Psoas muscle (tissue), 7 donors: ENCODE measurements at regions not wholly inside any gene's neighbourhood (a gene's known extent, or its start where the extent isn't known, plus 50 kb on each side); places are given as distances from the start of the nearest gene placed in this dataset.
"Not testable (repeated sequence)": the region's sequence is repeated elsewhere in the genome, so short reads cannot be mapped to it uniquely, and the experiment has no call there.

Experiments
- ATAC-seq, 4 donors: fragments of 200-7000 bp; cut with Tn5 transposase; one replicate each; pipeline ENCODE4 v1.9.1; 2020; ENCODE audit warnings: moderate library complexity in 3 of 4, mild to moderate bottlenecking in 2 of 4
- DNase-seq, 2 donors: peaks; one replicate each; pipeline ENCODE4 v3.0.0-alpha.2; 2020
- H3K27ac ChIP-seq: fragments of 200-600 bp; one replicate; pipeline ENCODE4 v1.8.0; 2022
- H3K27me3 ChIP-seq, 3 donors: fragments of 200-600 bp in 1 of 3; one replicate each; pipeline versions ENCODE4 v1.6.1 to v1.8.0; 2013 to 2022; ENCODE audit warnings: low read length in 2 of 3, mild to moderate bottlenecking in 2 of 3, moderate library complexity in 1 of 3; ENCODE audit not compliant: insufficient read depth in 3 of 3
- H3K36me3 ChIP-seq, 2 donors: fragments of 200-600 bp in 1 of 2; one replicate each; pipeline versions ENCODE4 v1.6.1 to v1.8.0; 2013 to 2022; ENCODE audit warnings: low read depth in 1 of 2, mild to moderate bottlenecking in 1 of 2, moderate library complexity in 1 of 2; ENCODE audit not compliant: insufficient read depth in 1 of 2
- H3K4me1 ChIP-seq: fragments of 200-600 bp; one replicate; pipeline ENCODE4 v1.8.0; 2022
- H3K4me3 ChIP-seq: fragments of 200-600 bp; one replicate; pipeline ENCODE4 v1.8.0; 2022; ENCODE audit warnings: mild to moderate bottlenecking
- H3K9me3 ChIP-seq: fragments of 200-600 bp; one replicate; pipeline ENCODE4 v1.8.0; 2022
- WGBS, 3 donors: extraction: QIAGEN DNeasy Blood & Tissue Kit; methylation state at CpG; one replicate each; pipeline versions ENCODE4 v1.1.6 to v1.1.7; 2013; 5-methylcytosine and 5-hydroxymethylcytosine counted together
- intact Hi-C, 2 donors: fragments of 100-400 bp; cut with DNase I; formaldehyde crosslinking; loops; one replicate each; pipeline versions ENCODE4 v1.11.0 to v1.14.2; 2022
- TF ChIP-seq, protein P1 (sequence below): fragments of 200-600 bp; IDR thresholded peaks from one replicate; pipeline ENCODE4 v1.8.0; 2022; ENCODE audit warnings: antibody characterized with exemption
- donor health status: healthy with polysubstance abuse.
- donor health status: DM: no; HTN: no; CAD: no; lungs with moderate emphysema.
- donor health status: Bipolar disorder and iron deficiency.
- donor health status: healthy.
- donor health status: DM: yes; HTN: yes; CAD: no.
- donor health status: DM: no; HTN: no; CAD: no.
- donor health status: DM: yes; HTN: yes; CAD: no.

DNA sequence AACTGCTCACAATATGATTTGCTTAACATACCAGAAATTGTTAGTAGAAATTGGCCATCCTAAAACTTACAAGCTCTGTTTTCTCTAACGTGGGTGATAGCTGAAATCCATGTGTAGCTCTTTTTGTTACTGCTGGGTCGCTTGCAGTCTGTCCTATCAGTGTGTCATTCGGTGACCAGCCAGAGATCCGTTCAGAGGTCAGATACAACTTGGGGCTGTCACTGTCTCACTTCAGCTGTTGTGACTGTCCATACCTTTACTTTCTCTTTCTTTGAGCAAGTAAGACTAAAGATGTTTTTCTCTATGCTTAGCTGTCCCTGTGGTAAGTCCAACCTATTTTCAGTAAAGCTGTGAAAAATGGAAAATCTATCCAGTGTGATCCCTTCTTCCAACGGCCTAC lies 282.9 kb upstream of the KCNH7 start:
- TF ChIP-seq, protein P1, sequence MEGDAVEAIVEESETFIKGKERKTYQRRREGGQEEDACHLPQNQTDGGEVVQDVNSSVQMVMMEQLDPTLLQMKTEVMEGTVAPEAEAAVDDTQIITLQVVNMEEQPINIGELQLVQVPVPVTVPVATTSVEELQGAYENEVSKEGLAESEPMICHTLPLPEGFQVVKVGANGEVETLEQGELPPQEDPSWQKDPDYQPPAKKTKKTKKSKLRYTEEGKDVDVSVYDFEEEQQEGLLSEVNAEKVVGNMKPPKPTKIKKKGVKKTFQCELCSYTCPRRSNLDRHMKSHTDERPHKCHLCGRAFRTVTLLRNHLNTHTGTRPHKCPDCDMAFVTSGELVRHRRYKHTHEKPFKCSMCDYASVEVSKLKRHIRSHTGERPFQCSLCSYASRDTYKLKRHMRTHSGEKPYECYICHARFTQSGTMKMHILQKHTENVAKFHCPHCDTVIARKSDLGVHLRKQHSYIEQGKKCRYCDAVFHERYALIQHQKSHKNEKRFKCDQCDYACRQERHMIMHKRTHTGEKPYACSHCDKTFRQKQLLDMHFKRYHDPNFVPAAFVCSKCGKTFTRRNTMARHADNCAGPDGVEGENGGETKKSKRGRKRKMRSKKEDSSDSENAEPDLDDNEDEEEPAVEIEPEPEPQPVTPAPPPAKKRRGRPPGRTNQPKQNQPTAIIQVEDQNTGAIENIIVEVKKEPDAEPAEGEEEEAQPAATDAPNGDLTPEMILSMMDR: no peak
- no peaks in the 10 kb centered on the region for H3K27me3 ChIP-seq
- H3K4me1 ChIP-seq: no peaks in the 10 kb centered on the region
- H3K4me3 ChIP-seq: no peak overlapping the region
- no peaks in the 10 kb centered on the region for H3K36me3 ChIP-seq
- DNase-seq (no peak), ATAC-seq (no peak)
- H3K27ac ChIP-seq: no peak overlapping the region
- WGBS, 3 donors: 50 to 54% (median 54%) methylated on average over 5 of the region's 5 CpGs
- intact Hi-C loops: no loop called here
- H3K9me3 ChIP-seq: no peaks in the 10 kb centered on the region

DNA sequence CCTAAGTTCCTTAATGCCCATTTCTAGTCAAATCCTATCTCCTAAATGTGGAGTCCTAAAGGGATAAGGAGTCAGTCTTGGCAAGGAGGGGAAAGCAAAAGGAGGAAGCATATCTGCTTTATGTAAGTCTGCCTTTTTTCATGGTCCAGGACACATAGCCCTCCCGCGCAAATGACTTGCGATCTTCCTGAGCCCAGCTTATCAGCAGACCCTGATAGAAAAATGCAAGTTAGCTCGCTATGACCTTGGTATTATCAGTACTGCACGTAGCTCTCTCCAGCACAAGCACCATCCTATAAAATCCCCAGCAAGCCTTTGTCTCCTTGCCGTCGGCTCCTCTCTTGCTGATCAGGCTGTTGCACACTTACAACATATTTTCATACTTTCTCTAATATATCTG lies 281.4 kb upstream of the KCNH7 start:
- ATAC-seq (no peak), DNase-seq (no peak)
- Histone ChIP-seq H3K4me3 (no peak overlapping the region), H3K9me3 (no peaks in the 10 kb centered on the region), H3K4me1 (no peaks in the 10 kb centered on the region), H3K27ac (no peak overlapping the region), H3K27me3 (no peaks in the 10 kb centered on the region), H3K36me3 (no peaks in the 10 kb centered on the region)
- intact Hi-C loops: no loop called here
- 77 to 88% (median 86%) methylated on average over 7 of the region's 7 CpGs for WGBS, 3 donors
- TF ChIP-seq, protein P1: no peak

DNA sequence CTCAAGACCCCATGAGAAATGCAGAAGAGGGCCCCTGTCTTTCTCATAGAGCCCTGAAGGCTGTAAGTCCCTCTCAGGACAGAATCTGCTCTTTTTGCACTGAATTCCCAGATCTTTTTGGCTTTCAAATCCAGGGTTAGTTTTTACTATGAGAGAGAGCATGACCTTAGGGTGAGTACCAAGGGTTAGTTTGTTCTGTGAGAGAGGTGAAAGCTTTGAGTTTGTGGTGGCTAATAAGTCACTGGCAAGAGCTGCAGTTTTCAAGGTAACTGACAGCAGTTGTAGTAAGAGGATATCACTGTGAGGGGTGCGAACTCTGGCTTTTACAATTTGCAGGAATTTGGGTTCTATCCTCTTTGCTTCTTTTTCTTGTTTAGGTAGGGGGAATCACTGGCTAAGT lies 248.4 kb upstream of the KCNH7 start:
- H3K36me3 ChIP-seq: no peaks in the 10 kb centered on the region
- 68 to 92% (median 81%) methylated on average over 1 of the region's 1 CpG for WGBS, 3 donors
- H3K9me3 ChIP-seq: no peaks in the 10 kb centered on the region
- DNase-seq (no peak), ATAC-seq (no peak)
- H3K27me3 ChIP-seq: no peaks in the 10 kb centered on the region
- H3K27ac ChIP-seq: no peak overlapping the region
- TF ChIP-seq, protein P1: no peak
- intact Hi-C loops: no loop called here
- no peak overlapping the region for H3K4me3 ChIP-seq
- no peaks in the 10 kb centered on the region for H3K4me1 ChIP-seq

DNA sequence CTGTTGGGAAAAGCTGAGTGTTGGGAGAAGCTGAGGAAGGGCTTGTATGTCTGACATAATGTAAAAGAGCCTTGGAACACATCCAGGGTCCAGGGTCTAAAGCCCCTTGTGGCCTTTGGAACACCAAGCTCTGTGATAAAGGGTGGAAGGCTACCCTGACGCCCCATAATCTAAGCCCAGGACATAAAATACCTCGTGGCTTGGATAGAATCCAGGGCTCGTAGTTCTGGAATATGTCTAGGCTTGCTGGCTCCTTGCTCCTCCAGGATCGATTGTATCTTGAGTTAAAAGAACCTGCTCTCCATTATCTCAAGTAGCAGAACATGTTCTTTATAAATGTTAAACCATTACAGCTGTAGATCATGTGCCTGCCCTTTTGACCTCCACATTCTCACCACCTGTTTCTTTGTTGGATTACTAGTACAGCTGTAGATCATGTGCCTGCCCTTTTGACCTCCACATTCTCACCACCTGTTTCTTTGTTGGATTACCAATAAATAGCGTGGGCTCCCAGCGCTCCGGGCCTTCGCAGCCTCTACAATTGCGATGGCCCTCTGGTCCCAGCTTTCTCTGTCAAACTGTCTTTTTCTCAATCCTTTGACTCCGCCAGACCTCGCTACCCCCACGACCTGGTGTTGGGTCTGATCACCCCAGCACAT lies 246.9 kb upstream of the KCNH7 start:
- H3K36me3 ChIP-seq, H3K4me3 ChIP-seq, H3K4me1 ChIP-seq, intact Hi-C loops, H3K9me3 ChIP-seq, ATAC-seq, H3K27ac ChIP-seq, H3K27me3 ChIP-seq, DNase-seq: not testable (repeated sequence)
- 32 to 37% (median 32%) methylated on average over 12 of the region's 12 CpGs for WGBS, 3 donors

DNA sequence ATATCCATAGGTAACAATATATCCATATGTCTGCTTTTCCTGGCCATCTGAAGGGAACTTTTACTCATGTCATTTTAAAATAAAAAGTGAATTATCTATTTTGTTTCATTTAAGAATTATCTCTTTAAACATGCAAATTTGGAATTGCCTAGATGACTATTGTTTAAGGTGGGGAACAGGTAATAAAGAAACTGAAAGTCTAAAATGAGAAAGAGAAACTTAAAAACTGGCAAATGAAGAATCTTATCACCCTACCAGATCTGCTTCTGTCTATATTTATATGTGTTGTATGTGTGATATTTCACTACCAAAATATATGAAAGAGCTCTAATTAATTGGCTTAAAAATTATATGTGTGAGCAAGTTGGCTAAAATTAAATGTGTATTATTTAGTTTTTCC lies 243.2 kb upstream of the KCNH7 start:
- Histone ChIP-seq H3K27me3 (no peaks in the 10 kb centered on the region), H3K9me3 (no peaks in the 10 kb centered on the region), H3K27ac (no peak overlapping the region), H3K4me3 (no peak overlapping the region), H3K36me3 (no peaks in the 10 kb centered on the region), H3K4me1 (no peaks in the 10 kb centered on the region)
- DNase-seq (no peak), ATAC-seq (no peak)
- TF ChIP-seq, protein P1: no peak
- intact Hi-C loops: no loop called here
